ENCODE measurements at regions not wholly inside any gene's neighbourhood (a gene's known extent, or its start where the extent isn't known, plus 50 kb on each side); places are given as distances from the start of the nearest gene placed in this dataset.

DNA sequence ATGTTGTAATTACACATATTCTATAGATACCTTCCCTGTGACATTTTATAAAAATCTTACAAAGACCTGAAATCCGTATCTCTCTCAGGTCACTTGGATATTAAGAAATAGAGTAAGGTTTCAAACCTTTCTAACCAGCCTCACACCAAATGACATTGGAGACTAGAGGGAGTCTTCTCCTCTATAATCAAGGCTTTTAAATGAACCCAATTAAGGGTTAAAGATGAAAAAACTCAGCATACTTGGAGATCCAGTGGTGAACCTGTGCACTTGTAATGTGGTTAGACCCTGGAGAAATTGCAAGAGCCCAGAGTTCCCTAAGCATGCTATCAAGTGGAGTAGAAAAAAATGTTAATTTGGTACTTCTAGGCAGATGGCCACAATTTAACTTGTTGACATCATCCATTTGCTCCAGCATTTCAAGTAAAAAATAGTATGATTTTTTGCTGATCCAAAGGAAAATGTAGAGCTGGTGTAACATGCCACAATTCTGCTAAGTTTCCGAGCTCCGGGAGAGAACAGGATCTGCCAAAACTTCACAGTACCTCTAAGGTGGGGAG lies 554.1 kb upstream of the MIR17HG start:
- TF ChIP-seq, protein P1, sequence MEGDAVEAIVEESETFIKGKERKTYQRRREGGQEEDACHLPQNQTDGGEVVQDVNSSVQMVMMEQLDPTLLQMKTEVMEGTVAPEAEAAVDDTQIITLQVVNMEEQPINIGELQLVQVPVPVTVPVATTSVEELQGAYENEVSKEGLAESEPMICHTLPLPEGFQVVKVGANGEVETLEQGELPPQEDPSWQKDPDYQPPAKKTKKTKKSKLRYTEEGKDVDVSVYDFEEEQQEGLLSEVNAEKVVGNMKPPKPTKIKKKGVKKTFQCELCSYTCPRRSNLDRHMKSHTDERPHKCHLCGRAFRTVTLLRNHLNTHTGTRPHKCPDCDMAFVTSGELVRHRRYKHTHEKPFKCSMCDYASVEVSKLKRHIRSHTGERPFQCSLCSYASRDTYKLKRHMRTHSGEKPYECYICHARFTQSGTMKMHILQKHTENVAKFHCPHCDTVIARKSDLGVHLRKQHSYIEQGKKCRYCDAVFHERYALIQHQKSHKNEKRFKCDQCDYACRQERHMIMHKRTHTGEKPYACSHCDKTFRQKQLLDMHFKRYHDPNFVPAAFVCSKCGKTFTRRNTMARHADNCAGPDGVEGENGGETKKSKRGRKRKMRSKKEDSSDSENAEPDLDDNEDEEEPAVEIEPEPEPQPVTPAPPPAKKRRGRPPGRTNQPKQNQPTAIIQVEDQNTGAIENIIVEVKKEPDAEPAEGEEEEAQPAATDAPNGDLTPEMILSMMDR (IDR thresholded peaks at IDR 0.05; ENCODE audit: low read depth, low read length, missing input control): no peak
- TF ChIP-seq, protein P2, sequence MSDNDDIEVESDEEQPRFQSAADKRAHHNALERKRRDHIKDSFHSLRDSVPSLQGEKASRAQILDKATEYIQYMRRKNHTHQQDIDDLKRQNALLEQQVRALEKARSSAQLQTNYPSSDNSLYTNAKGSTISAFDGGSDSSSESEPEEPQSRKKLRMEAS (IDR thresholded peaks at IDR 0.05): no peak
- TF ChIP-seq TAF1 (conservative IDR thresholded peaks at IDR 0.05): no peak
- TF ChIP-seq HNF4G (IDR thresholded peaks at IDR 0.05): no peak
- TF ChIP-seq EGR1 (IDR thresholded peaks at IDR 0.05; ENCODE audit: low read depth in 2 of 2): no peak
- no peak for TF ChIP-seq JUND (IDR thresholded peaks at IDR 0.05)
- TF ChIP-seq RXRA (IDR thresholded peaks at IDR 0.05): no peak
- no peak for TF ChIP-seq SP1 (IDR thresholded peaks at IDR 0.05)
- TF ChIP-seq RAD21 (IDR thresholded peaks at IDR 0.05): no peak
- no peak for TF ChIP-seq NR2F2 (IDR thresholded peaks at IDR 0.05)
- TF ChIP-seq, protein P3, sequence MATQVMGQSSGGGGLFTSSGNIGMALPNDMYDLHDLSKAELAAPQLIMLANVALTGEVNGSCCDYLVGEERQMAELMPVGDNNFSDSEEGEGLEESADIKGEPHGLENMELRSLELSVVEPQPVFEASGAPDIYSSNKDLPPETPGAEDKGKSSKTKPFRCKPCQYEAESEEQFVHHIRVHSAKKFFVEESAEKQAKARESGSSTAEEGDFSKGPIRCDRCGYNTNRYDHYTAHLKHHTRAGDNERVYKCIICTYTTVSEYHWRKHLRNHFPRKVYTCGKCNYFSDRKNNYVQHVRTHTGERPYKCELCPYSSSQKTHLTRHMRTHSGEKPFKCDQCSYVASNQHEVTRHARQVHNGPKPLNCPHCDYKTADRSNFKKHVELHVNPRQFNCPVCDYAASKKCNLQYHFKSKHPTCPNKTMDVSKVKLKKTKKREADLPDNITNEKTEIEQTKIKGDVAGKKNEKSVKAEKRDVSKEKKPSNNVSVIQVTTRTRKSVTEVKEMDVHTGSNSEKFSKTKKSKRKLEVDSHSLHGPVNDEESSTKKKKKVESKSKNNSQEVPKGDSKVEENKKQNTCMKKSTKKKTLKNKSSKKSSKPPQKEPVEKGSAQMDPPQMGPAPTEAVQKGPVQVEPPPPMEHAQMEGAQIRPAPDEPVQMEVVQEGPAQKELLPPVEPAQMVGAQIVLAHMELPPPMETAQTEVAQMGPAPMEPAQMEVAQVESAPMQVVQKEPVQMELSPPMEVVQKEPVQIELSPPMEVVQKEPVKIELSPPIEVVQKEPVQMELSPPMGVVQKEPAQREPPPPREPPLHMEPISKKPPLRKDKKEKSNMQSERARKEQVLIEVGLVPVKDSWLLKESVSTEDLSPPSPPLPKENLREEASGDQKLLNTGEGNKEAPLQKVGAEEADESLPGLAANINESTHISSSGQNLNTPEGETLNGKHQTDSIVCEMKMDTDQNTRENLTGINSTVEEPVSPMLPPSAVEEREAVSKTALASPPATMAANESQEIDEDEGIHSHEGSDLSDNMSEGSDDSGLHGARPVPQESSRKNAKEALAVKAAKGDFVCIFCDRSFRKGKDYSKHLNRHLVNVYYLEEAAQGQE (IDR thresholded peaks at IDR 0.05): no peak

Measured in liver (tissue), 3 donors.